HG03139 (cell line): ENCODE measurements at regions not wholly inside any gene's neighbourhood (a gene's known extent, or its start where the extent isn't known, plus 50 kb on each side); places are given as distances from the start of the nearest gene placed in this dataset.

Experiments used
- ATAC-seq: cut with Tn5 transposase; IDR thresholded peaks from one replicate; pipeline ENCODE4 v1.9.1; 2021; ENCODE audit not compliant: unreplicated experiment

DNA sequence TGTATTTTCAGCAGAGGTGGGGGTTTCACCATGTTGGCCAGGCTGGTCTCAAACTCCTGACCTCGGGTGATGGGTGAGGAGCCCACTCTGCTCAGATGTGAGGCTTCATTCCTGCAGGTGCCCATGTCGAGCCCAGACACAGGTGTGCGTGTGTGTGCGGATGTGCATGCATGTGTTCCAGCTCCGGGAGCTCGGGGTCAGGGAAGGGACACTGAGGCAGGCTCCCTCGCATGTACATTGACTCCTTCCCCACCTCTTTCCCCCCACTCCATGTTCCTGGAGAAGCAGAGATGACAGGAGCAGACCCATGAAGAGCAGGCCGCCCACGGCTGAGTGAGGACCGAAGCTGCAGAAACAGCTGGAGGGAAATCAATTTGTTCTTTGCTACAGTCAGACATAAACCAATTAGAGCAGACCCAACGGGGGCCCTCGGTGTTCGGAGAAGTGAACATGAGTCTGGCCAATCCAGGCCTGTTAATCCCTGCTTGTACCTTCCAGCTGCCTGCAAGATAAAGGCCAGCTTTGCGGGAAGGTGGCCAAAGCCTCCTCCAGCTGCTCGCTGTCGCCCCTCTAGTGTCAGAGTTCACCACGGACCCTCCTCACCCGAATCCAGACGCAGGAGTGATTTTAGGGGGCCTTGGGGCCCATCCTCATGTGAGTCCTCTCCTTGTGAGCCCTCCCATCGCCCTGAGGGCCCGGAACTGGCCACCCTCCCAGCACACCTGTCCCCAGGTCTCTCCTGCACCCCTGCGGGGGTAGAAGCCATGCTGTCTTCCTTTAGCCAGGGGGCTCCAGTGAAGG lies 321.0 kb upstream of the RTL1 start:
- ATAC-seq = no peak

DNA sequence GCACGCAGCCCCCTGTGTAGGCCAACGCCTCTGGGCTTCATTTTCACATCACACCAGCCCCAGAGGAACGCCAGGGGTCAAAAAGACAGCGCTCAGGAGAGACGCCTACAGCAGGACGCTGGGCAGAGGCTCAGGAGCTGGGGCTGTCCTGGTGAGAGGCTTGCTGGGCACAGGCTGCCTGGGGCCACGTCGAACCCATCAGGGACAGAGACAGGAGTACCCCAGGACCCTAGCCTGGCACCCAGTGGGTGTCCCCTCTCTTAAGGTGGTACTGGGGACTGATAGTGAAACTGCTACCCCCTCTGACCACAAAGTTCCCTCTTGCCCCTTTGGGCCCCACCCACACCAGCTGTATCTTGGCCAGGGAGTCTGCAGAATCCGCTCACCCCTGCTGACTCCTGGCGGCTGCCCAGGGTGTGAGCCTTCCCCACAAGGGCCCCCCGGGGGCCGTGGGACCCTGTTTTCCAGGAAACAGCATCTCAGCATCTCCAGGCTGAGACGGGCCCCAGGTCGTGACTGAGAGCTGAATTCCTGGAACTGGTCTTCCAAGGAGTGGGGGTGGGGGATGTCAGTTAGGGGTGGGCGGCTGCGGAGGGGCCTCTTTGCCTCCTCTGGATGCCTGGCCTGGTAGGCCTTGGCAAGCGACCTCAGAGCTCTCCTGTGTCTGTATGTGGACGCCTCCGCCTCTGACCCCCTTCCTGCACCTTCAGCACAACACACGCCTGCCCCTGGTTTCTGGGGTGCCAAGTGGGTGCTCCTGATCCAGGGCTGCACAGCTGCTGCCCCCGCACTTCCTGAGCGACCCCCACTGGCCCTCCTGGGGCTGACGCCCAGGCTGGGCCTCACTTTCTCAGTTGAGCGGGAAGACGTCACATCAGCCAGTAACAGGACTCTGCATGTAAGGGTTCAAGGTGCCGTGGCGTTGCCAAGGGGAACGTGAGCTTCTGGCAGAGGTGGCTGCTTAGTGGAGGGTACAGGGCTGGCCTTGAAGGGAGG lies 321.9 kb upstream of the RTL1 start:
- ATAC-seq = no peak

- no peak for ATAC-seq
These were observed 322.7 kb upstream of the RTL1 start for GRCh38 chr14:101226265-101226602.

- no peak for ATAC-seq
These were observed 323.3 kb upstream of the RTL1 start for GRCh38 chr14:101226603-101227425.

DNA sequence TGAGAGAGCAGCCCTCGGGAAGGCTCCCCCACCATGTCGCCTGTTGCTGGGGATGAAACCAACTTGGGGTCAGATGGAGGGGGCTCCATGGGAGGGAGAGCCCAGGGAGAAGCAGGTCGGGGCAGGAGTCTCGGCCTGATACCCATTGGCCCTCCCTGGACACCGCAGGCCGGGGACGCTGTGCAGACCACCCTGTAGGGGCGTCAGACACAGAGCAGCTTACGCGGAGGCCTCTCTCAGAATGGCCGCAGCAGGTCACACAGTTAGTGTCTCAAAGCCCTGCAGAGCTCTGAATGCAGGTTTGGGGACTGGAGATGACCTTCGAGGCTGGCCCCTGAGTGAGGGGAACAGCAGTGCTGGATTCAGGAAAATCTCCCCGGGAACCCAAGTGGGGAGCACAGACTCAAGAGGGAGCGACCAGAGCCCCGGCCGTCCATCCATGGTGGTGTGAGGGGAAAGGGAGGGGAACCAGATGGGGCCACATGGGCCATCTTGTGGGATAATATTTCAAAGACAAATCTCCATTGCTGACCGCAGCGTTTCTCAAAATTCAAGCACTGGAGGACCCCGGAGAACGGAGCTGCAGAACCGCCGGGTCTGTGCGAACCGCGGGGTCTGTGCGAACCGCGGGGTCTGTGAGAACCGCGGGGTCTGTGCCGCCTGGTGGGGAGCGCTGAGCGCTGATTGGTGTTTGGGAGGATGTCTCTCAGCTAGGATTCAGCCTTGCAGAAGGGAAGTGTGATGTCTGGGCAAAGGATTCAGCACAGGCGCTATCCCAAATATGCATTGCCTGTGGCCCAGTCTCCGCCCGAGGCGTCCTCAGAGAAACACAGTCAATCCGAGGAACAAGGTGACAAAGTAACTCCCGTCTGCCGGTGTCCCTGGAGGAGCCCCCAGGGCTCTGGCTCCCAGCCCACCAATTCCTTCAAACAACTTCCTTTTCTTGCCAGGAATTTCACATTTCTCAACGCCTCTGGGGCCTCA lies 324.4 kb upstream of the RTL1 start:
- ATAC-seq = no peak

DNA sequence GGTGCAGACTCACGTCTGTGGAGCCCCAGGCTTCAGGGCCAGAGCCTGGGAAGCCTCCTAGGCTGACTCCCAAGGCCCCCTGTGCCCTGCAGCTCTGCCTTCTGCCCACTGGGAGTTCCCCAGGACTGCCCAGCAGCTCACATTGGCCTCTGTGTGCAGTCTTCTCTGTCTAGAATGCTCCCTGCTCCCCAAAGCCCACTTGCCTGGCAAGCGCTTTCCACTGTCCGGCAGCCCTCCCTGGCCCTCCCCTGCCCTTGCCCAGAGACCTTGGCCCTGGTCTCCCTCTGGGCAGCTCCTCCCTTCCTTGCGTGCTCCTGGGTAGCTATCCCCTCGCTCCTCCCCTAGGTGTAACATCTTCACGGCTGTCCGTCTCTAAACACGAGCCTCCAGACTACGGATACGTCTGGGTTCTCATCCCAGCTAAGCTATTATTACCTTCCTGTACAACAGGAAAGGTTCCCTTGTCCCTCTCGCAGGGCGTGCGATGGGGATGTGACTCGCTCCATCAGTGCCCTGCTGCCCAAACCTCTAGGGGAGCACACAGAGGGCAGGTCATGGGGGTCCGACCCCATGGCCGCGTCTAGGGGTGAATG lies 325.5 kb upstream of the RTL1 start:
- no peak for ATAC-seq

- no peak for ATAC-seq
These were observed 326.1 kb upstream of the RTL1 start for GRCh38 chr14:101229666-101230065.

DNA sequence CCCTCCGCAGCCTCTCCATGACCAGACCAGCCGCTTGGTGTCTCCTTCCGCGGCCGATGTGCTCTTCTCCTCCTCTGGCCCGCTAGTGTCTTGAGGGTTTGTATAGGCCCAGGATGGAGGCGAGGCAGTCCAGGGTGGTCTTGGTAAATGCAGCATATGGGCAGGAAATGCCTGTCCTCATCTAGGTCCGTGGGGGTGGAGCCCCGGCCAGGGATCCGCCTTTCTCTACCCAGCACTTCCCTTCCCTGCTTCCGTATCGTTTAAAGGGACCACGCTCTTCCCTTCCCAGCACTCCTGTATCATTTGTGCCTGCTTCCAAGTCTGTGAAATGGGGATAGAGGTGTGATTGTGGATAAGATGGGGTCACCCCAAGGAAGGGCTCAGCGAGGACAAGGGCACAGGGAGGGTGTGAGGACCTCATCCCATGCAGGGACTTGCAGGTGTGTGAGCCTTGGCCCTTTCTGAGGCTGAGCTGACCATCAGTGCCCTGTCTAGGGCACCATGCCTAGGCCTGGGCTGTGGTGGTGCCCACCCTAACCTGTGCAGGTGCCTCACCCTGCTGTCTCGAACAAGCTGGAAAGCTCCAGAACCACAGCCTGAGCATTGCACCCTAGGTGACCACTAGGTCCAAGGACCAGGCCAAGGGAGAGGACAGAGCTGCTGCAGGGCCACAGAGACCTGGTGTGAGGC lies 326.8 kb upstream of the RTL1 start:
- no peak for ATAC-seq

DNA sequence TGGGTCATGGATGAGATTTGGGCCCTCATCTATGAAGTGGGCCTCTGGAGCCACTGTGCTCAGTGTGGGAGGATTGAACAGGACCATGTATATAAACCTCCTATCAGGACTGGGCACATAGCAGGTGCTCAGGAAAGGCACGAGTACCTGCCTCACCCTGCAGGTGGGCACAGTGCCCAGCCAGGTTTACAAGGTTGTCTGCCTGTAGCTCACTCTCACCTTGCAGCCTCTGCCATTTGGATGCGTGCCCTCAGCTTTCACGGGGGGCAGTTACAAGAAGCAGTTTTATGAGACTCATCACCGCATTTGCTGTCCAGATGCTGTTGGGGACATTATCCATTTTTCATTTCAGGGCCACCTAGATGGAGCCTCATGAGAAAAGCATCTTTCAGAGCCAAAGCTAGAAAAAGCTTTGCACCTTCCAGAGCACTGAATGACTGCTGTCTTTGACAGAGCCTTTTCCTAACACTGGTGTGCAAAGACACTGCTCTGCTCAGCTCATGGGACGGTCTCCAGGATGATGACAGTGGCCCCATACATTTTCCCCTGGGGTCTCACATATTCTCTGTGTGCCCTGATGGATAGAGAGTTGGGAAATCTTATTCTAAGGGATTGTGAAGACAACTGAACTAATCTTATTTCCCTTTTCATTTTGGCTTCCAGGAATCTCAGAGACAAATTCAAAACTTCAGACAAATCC lies 327.5 kb upstream of the RTL1 start:
- no peak for ATAC-seq

DNA sequence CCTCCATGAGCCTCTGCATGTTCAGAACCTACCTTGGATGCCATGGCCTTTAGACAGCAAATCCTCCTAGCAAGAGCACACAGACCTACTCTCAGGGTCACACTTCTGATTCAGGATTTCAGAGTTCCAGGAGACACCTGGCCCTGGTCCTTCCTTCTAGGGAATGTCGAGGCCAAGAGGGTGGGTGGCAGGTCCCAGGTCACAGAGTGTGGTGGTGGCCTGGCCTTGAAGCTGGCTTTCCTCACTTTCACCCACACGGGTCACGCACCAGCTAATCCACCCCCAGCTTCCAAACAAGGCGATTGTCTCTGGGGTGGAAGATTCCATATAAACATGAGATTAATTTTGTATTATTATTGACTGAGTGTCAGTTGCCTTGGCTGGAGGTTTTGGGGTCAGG lies 328.3 kb upstream of the RTL1 start:
- no peak for ATAC-seq

DNA sequence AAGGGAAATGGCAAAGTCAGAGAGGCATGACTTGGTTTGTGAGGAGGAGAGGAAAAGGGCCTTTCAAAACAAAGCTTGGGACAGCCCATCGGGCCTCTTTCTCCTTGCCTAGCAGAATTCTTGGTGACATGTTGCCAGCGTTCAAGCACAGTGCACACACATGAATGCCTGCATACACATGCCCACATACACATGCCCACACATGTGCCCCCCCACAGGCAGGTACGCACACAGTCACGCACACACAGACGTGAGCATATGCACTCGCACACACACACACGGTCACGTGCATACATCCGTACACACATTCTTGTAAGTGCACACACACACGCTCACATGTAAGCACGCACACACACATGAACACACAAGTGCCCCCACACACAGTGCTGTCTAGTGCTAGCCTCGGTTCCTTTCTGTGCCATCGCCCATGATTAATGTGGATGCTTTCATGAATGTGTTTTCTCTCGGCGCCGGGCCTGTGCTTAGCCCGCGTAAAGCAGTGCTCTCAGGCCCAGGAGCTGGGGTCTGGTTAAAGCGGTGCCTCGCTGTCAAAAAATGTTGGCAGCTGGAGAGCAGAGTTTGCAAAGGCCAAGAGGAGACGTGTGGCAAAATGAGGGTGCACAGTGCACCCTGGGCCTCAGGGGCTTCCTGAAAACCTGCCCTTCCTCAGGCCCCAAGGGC lies 328.8 kb upstream of the DIO3 start:
- no peak for ATAC-seq

GRCh38 chr14:101233021-101233366 lies 328.3 kb upstream of the DIO3 start:
- no peak for ATAC-seq

DNA sequence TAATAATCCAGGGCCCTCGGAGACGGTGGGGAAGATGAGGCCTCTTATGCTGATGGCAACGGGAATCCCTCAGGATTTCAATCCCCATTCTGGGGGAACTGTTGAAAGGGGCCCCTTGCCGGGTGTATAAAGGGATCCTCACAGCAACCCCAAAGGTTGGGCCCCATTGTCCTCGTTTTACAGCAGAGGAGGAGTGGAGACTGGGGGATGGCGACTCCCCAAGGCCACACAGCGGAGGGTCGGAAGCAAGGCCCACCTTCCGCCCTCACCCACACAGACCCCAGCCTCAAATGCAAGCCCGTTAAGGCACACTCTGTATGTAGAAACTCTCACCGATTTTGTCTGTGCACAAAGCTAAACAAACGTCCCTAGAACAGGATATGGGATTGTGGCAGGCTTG lies 327.9 kb upstream of the DIO3 start:
- ATAC-seq = no peak

DNA sequence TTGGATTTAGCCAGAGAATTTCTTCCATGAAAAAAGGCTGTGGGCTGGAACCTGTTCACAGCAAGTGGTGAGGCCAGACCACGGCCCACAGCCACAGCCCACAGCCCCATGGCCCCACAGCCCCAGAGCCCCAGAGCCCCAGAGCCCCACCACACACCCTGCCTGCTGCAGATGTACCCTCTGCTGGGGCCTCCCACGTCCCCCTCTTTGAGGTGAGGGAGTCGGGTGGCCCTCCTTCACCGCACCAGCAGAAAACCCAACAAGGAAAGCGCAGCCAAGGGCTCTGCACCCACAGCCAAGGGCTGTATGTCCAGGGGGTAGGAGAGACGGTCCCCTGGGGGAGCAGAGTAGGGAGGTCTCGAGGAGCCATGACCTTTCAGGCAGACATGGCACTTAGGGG lies 327.5 kb upstream of the DIO3 start:
- no peak for ATAC-seq

GRCh38 chr14:101234244-101234937 lies 326.9 kb upstream of the DIO3 start:
- no peak for ATAC-seq

- no peak for ATAC-seq
These were observed 326.3 kb upstream of the DIO3 start for GRCh38 chr14:101234999-101235334.

GRCh38 chr14:101235335-101236103 lies 325.8 kb upstream of the DIO3 start:
- ATAC-seq = no peak
